H1 (cell line): ENCODE measurements at regions not wholly inside any gene's neighbourhood (a gene's known extent, or its start where the extent isn't known, plus 50 kb on each side); places are given as distances from the start of the nearest gene placed in this dataset.

Experiments
- CBX8 ChIP-seq: fragments of 300-800, 300-1000 bp; sonication (generic); IDR thresholded peaks from 2 replicates; pipeline ENCODE4 v1.7.1; 2016; ENCODE audit warnings: low read depth, low read length, borderline replicate concordance
- CREB1 ChIP-seq: IDR thresholded peaks from 2 replicates; pipeline ENCODE4 v1.6.1; 2012; ENCODE audit warnings: inconsistent platforms
- EGR1 ChIP-seq: IDR thresholded peaks from 2 replicates; pipeline ENCODE4 v1.6.1; 2011; ENCODE audit warnings: low read depth, low read length, borderline replicate concordance
- EP300 ChIP-seq, 2 experiments: IDR thresholded peaks; 1 replicate in 1 of 2; 2 replicates in 1 of 2; pipeline ENCODE4 v1.6.1; 2011 to 2012; ENCODE audit warnings: low read depth in 2 of 2, low read length in 2 of 2, mild to moderate bottlenecking in 2 of 2, borderline replicate concordance in 1 of 2, inconsistent platforms in 1 of 2, moderate library complexity in 1 of 2
- JUN ChIP-seq: IDR thresholded peaks from 2 replicates; pipeline ENCODE4 v1.6.1; 2011; ENCODE audit warnings: low read depth, mild to moderate bottlenecking, improper control_type of control experiment, low read length
- POU5F1 ChIP-seq: IDR thresholded peaks from 2 replicates; pipeline ENCODE4 v1.6.1; 2011; ENCODE audit warnings: low read depth, mild to moderate bottlenecking, low read length, moderate library complexity
- SIRT6 ChIP-seq: IDR thresholded peaks from one replicate; pipeline ENCODE4 v1.7.1; 2012; ENCODE audit warnings: low read length, inconsistent platforms
- TF ChIP-seq, protein P1 (sequence below): IDR thresholded peaks from 2 replicates; pipeline ENCODE4 v1.6.1; 2012; ENCODE audit warnings: inconsistent platforms

GRCh38 chr2:239482778-239483712 lies 82.2 kb upstream of the HDAC4 start (continued):
- no peak for TF ChIP-seq SIRT6
- TF ChIP-seq POU5F1 = no peak
- no peak for TF ChIP-seq EP300 (IDR thresholded peaks at IDR 0.05; ENCODE audit: borderline replicate concordance in 1 of 2, low read depth in 2 of 2, low read length in 2 of 2)
- no peak for TF ChIP-seq CBX8
- TF ChIP-seq, protein P1, sequence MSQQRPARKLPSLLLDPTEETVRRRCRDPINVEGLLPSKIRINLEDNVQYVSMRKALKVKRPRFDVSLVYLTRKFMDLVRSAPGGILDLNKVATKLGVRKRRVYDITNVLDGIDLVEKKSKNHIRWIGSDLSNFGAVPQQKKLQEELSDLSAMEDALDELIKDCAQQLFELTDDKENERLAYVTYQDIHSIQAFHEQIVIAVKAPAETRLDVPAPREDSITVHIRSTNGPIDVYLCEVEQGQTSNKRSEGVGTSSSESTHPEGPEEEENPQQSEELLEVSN = no peak
- TF ChIP-seq CREB1 = no peak
- TF ChIP-seq EGR1 = no peak
- no peak for TF ChIP-seq JUN
